Keratinocyte (primary cell): ENCODE measurements at regions not wholly inside any gene's neighbourhood (a gene's known extent, or its start where the extent isn't known, plus 50 kb on each side); places are given as distances from the start of the nearest gene placed in this dataset.

Experiments used
- DNase-seq: peaks from one replicate; pipeline ENCODE4 v3.0.0-alpha.2; 2011; ENCODE audit warnings: low read depth, missing footprints, low spot score
- FAIRE-seq: peaks from 2 replicates; lab custom pipeline; 2011; peaks lifted over from hg19 to GRCh38; lab: Jason Lieb, UNC
- H2AFZ ChIP-seq: 2 replicates; pipeline ENCODE4 v1.6.0; 2012; ENCODE audit warnings: low read length, control low read depth, inconsistent platforms; ENCODE audit not compliant: control insufficient read depth
- H3K27ac ChIP-seq: 2 replicates; pipeline ENCODE4 v1.5.1; 2011; ENCODE audit warnings: low read length; ENCODE audit not compliant: control insufficient read depth, insufficient read depth
- H3K27me3 ChIP-seq: 3 replicates; pipeline ENCODE4 v1.6.0; 2011; ENCODE audit warnings: low read length; ENCODE audit not compliant: control insufficient read depth, insufficient read depth; ENCODE audit errors: extremely low read depth
- H3K36me3 ChIP-seq, 2 experiments: 2 replicates in 1 of 2; 3 replicates in 1 of 2; pipeline ENCODE4 v1.5.1; 2011; ENCODE audit warnings: low read length in 2 of 2, mild to moderate bottlenecking in 1 of 2; ENCODE audit not compliant: control insufficient read depth in 2 of 2, insufficient read depth in 2 of 2; ENCODE audit errors: extremely low read depth in 1 of 2
- H3K4me1 ChIP-seq: 3 replicates; pipeline ENCODE4 v1.5.1; 2011; ENCODE audit warnings: low read length; ENCODE audit not compliant: control insufficient read depth, insufficient read depth; ENCODE audit errors: extremely low read depth
- H3K4me2 ChIP-seq: 3 replicates; pipeline ENCODE4 v1.6.0; 2011; ENCODE audit warnings: low read depth, low read length; ENCODE audit not compliant: control insufficient read depth, insufficient read depth; ENCODE audit errors: extremely low read depth
- H3K4me3 ChIP-seq, 3 experiments: fragments of 200-600 bp in 1 of 3; sonication (generic) in 1 of 3; 2 replicates in 2 of 3; 3 replicates in 1 of 3; pipeline ENCODE4 v1.5.1; 2011 to 2016; ENCODE audit warnings: low read length in 3 of 3, mild to moderate bottlenecking in 3 of 3, control low read depth in 2 of 3, inconsistent platforms in 1 of 3, low read depth in 1 of 3, mixed read lengths in 1 of 3, mixed run types in 1 of 3, moderate library complexity in 1 of 3; ENCODE audit not compliant: control insufficient read depth in 2 of 3, insufficient read depth in 2 of 3; ENCODE audit errors: extremely low read depth in 1 of 3
- H3K79me2 ChIP-seq: 2 replicates; pipeline ENCODE4 v1.6.0; 2012; ENCODE audit warnings: low read length; ENCODE audit not compliant: control insufficient read depth, insufficient read depth
- H3K9ac ChIP-seq: 3 replicates; pipeline ENCODE4 v1.6.0; 2011; ENCODE audit warnings: low read length; ENCODE audit not compliant: control insufficient read depth, insufficient read depth; ENCODE audit errors: extremely low read depth
- H3K9me1 ChIP-seq: 3 replicates; pipeline ENCODE4 v1.6.0; 2011; ENCODE audit warnings: low read length; ENCODE audit not compliant: control insufficient read depth, insufficient read depth; ENCODE audit errors: extremely low read depth
- H3K9me3 ChIP-seq: 2 replicates; pipeline ENCODE4 v1.5.1; 2012; ENCODE audit warnings: low read depth, low read length; ENCODE audit not compliant: control insufficient read depth
- H4K20me1 ChIP-seq: 3 replicates; pipeline ENCODE4 v1.6.0; 2011; ENCODE audit warnings: low read length; ENCODE audit not compliant: control insufficient read depth, insufficient read depth; ENCODE audit errors: extremely low read depth
- EZH2 ChIP-seq: IDR thresholded peaks from one replicate; pipeline ENCODE4 v1.6.1; 2012; ENCODE audit warnings: inconsistent platforms, mild to moderate bottlenecking, low read length, moderate library complexity
- dilution Hi-C: fragments of 300-500 bp; cut with MboI; formaldehyde crosslinking; loops from one replicate; pipeline ENCODE4 v1.7.0; 2020; ENCODE audit warnings: low sequenced_read_pairs; ENCODE audit not compliant: extremely low pct_ligation_motif_present
- TF ChIP-seq, protein P1 (sequence below), 3 experiments: IDR thresholded peaks in 1 of 3; conservative IDR thresholded peaks in 1 of 3; optimal IDR thresholded peaks in 1 of 3; 2 replicates in 2 of 3; 3 replicates in 1 of 3; pipeline versions ENCODE3 to v1.5.1; 2011; ENCODE audit warnings: low read length in 3 of 3, mild to moderate bottlenecking in 3 of 3, moderate library complexity in 2 of 3, control low read depth in 1 of 3, inconsistent platforms in 1 of 3; ENCODE audit not compliant: insufficient read depth in 2 of 3; ENCODE audit errors: extremely low read depth in 1 of 3

DNA sequence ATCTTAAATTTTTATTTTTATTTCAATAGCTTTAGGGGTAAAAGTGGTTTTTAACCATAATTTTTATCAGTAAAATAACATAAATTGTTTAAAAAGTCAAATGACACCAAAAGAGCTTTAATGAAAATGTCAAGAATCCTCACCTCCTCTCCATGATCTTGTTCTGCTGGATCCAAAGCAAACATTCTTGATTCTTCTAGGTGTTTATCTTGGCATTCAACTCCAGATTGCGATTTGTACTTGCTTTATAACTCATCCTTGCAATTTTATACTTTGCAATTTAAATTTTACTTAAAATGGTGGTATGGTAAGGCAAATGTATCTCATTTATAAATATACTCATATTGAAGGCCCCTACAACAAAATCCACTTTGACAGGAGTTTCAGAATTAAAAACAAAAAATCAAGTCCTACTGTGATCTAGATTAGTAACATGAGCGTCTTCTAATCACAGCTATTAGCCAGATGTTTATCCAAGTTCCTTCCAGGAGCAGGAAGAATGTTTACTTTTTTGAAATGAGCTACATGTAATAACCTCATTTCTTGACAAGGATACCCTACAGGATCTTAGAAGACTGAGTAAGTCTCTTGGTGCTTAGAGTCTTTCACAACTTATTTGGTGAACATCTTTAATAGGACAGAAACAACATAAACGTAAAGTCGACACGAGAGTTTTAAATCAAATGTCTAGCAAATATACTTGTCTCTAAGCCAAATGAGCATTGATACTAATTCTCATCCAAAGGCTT, 72.4 kb upstream of the CARD18 start:
- no peaks in the 10 kb centered on the region for H3K27me3 ChIP-seq
- H3K4me3 ChIP-seq = no peak overlapping the region
- no peak overlapping the region for H3K9ac ChIP-seq
- no peaks in the 10 kb centered on the region for H3K79me2 ChIP-seq
- no peaks in the 10 kb centered on the region for H3K9me3 ChIP-seq
- DNase-seq (no peak), FAIRE-seq (no peak)
- no peak overlapping the region for H2AFZ ChIP-seq
- no peak overlapping the region for H3K4me2 ChIP-seq
- dilution Hi-C loops = no loop called here
- no peaks in the 10 kb centered on the region for H3K4me1 ChIP-seq
- H3K27ac ChIP-seq = no peak overlapping the region
- TF ChIP-seq, protein P1, sequence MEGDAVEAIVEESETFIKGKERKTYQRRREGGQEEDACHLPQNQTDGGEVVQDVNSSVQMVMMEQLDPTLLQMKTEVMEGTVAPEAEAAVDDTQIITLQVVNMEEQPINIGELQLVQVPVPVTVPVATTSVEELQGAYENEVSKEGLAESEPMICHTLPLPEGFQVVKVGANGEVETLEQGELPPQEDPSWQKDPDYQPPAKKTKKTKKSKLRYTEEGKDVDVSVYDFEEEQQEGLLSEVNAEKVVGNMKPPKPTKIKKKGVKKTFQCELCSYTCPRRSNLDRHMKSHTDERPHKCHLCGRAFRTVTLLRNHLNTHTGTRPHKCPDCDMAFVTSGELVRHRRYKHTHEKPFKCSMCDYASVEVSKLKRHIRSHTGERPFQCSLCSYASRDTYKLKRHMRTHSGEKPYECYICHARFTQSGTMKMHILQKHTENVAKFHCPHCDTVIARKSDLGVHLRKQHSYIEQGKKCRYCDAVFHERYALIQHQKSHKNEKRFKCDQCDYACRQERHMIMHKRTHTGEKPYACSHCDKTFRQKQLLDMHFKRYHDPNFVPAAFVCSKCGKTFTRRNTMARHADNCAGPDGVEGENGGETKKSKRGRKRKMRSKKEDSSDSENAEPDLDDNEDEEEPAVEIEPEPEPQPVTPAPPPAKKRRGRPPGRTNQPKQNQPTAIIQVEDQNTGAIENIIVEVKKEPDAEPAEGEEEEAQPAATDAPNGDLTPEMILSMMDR (optimal IDR thresholded peaks at IDR 0.05 in 1 of 3, IDR thresholded peaks at IDR 0.05 in 1 of 3, conservative IDR thresholded peaks at IDR 0.05 in 1 of 3; ENCODE audit: extremely low read depth in 1 of 3, insufficient read depth in 2 of 3, low read length in 3 of 3) = no peak
- no peak for TF ChIP-seq EZH2
- no peaks in the 10 kb centered on the region for H4K20me1 ChIP-seq
- H3K36me3 ChIP-seq = no peaks in the 10 kb centered on the region
- no peaks in the 10 kb centered on the region for H3K9me1 ChIP-seq

DNA sequence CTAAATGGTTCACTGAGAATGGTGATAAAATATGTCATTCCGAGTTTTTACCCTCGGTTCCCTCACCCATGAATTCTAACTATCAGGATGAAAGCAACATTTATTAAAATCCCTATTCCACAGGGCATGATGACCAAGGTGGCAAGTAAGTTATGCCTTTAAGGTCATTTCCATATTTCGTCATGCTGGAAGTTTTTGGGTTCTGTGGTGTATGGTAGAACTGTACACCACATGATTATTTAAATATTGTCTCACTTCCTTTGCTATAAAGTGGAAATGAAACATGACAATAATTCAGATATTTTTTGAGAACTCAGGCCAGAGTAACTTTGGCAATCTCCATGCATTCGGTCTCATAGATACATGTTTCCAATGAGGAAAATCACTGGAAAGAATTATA, 68.5 kb upstream of the CARD18 start:
- Histone ChIP-seq H3K27me3 (no peaks in the 10 kb centered on the region), H3K9ac (no peak overlapping the region), H3K9me1 (no peaks in the 10 kb centered on the region), H3K36me3 (no peaks in the 10 kb centered on the region), H2AFZ (no peak overlapping the region), H3K4me2 (no peak overlapping the region), H3K4me1 (no peaks in the 10 kb centered on the region), H3K27ac (no peak overlapping the region), H4K20me1 (no peaks in the 10 kb centered on the region), H3K79me2 (no peaks in the 10 kb centered on the region), H3K4me3 (no peak overlapping the region), H3K9me3 (no peaks in the 10 kb centered on the region)
- no peak for FAIRE-seq
- DNase-seq = no peak
- no peak for TF ChIP-seq EZH2
- TF ChIP-seq, protein P1 (optimal IDR thresholded peaks at IDR 0.05 in 1 of 3, IDR thresholded peaks at IDR 0.05 in 1 of 3, conservative IDR thresholded peaks at IDR 0.05 in 1 of 3; ENCODE audit: extremely low read depth in 1 of 3, insufficient read depth in 2 of 3, low read length in 3 of 3) = no peak
- dilution Hi-C loops = no loop called here
